ENCODE measurements at regions not wholly inside any gene's neighbourhood (a gene's known extent, or its start where the extent isn't known, plus 50 kb on each side); places are given as distances from the start of the nearest gene placed in this dataset.
"Not testable (repeated sequence)": the region's sequence is repeated elsewhere in the genome, so short reads cannot be mapped to it uniquely, and the experiment has no call there.

- H3K4me3 ChIP-seq (ENCODE audit: low read depth in 1 of 2, low read length in 2 of 2): no peak overlapping the region
- H3K9me3 ChIP-seq (ENCODE audit: control insufficient read depth in 1 of 2, low read length in 2 of 2): no peaks in the 10 kb centered on the region
- H3K27ac ChIP-seq (ENCODE audit: low read depth, low read length): no peak overlapping the region
Measured at GRCh38 chr4:122997463-122998101, 75.2 kb upstream of the NUDT6 start.

GRCh38 chr4:123004079-123004478 lies 81.7 kb upstream of the NUDT6 start:
- not testable (repeated sequence) for H3K9ac ChIP-seq (ENCODE audit: low read depth in 1 of 2, low read length in 2 of 2); H3K27me3 ChIP-seq (ENCODE audit: control insufficient read depth in 1 of 2, insufficient read depth in 2 of 2, low read length in 2 of 2); H3K27ac ChIP-seq (ENCODE audit: low read depth, low read length); H3K9me3 ChIP-seq (ENCODE audit: control insufficient read depth in 1 of 2, low read length in 2 of 2); H3K36me3 ChIP-seq (ENCODE audit: control insufficient read depth in 1 of 2, insufficient read depth in 2 of 2, low read length in 2 of 2); H3K4me3 ChIP-seq (ENCODE audit: low read depth in 1 of 2, low read length in 2 of 2); H3K4me1 ChIP-seq (ENCODE audit: control insufficient read depth in 1 of 2, insufficient read depth in 2 of 2, low read length in 2 of 2)

More at GRCh38 chr4:122997463-122998101, 75.2 kb upstream of the NUDT6 start:
- H3K4me1 ChIP-seq (ENCODE audit: control insufficient read depth in 1 of 2, insufficient read depth in 2 of 2, low read length in 2 of 2): peaks cover 0 to under 1% of the 10 kb centered on the region in 2 donors
- no peaks in the 10 kb centered on the region for H3K36me3 ChIP-seq (ENCODE audit: control insufficient read depth in 1 of 2, insufficient read depth in 2 of 2, low read length in 2 of 2)
- no peaks in the 10 kb centered on the region for H3K27me3 ChIP-seq (ENCODE audit: control insufficient read depth in 1 of 2, insufficient read depth in 2 of 2, low read length in 2 of 2)
- H3K9ac ChIP-seq (ENCODE audit: low read depth in 1 of 2, low read length in 2 of 2): no peak overlapping the region

- not testable (repeated sequence) for H3K9ac ChIP-seq (ENCODE audit: low read depth in 1 of 2, low read length in 2 of 2); H3K4me1 ChIP-seq (ENCODE audit: control insufficient read depth in 1 of 2, insufficient read depth in 2 of 2, low read length in 2 of 2); H3K27me3 ChIP-seq (ENCODE audit: control insufficient read depth in 1 of 2, insufficient read depth in 2 of 2, low read length in 2 of 2); H3K27ac ChIP-seq (ENCODE audit: low read depth, low read length); H3K36me3 ChIP-seq (ENCODE audit: control insufficient read depth in 1 of 2, insufficient read depth in 2 of 2, low read length in 2 of 2); H3K9me3 ChIP-seq (ENCODE audit: control insufficient read depth in 1 of 2, low read length in 2 of 2); H3K4me3 ChIP-seq (ENCODE audit: low read depth in 1 of 2, low read length in 2 of 2)
Measured at GRCh38 chr4:123005126-123005525, 82.7 kb upstream of the NUDT6 start.

GRCh38 chr4:123007679-123008078 lies 85.3 kb upstream of the NUDT6 start:
- H3K9ac ChIP-seq (ENCODE audit: low read depth in 1 of 2, low read length in 2 of 2): no peak overlapping the region
- no peaks in the 10 kb centered on the region for H3K36me3 ChIP-seq (ENCODE audit: control insufficient read depth in 1 of 2, insufficient read depth in 2 of 2, low read length in 2 of 2)
- no peak overlapping the region for H3K4me3 ChIP-seq (ENCODE audit: low read depth in 1 of 2, low read length in 2 of 2)
- H3K27me3 ChIP-seq (ENCODE audit: control insufficient read depth in 1 of 2, insufficient read depth in 2 of 2, low read length in 2 of 2): no peaks in the 10 kb centered on the region
- no peak overlapping the region for H3K27ac ChIP-seq (ENCODE audit: low read depth, low read length)
- H3K4me1 ChIP-seq (ENCODE audit: control insufficient read depth in 1 of 2, insufficient read depth in 2 of 2, low read length in 2 of 2): no peaks in the 10 kb centered on the region
- no peaks in the 10 kb centered on the region for H3K9me3 ChIP-seq (ENCODE audit: control insufficient read depth in 1 of 2, low read length in 2 of 2)

GRCh38 chr4:123012416-123012815 lies 90.0 kb upstream of the NUDT6 start:
- not testable (repeated sequence) for H3K9ac ChIP-seq (ENCODE audit: low read depth in 1 of 2, low read length in 2 of 2); H3K27ac ChIP-seq (ENCODE audit: low read depth, low read length); H3K27me3 ChIP-seq (ENCODE audit: control insufficient read depth in 1 of 2, insufficient read depth in 2 of 2, low read length in 2 of 2); H3K4me1 ChIP-seq (ENCODE audit: control insufficient read depth in 1 of 2, insufficient read depth in 2 of 2, low read length in 2 of 2); H3K36me3 ChIP-seq (ENCODE audit: control insufficient read depth in 1 of 2, insufficient read depth in 2 of 2, low read length in 2 of 2); H3K4me3 ChIP-seq (ENCODE audit: low read depth in 1 of 2, low read length in 2 of 2); H3K9me3 ChIP-seq (ENCODE audit: control insufficient read depth in 1 of 2, low read length in 2 of 2)

GRCh38 chr4:123014038-123014437 lies 91.6 kb upstream of the NUDT6 start:
- H3K27me3 ChIP-seq (ENCODE audit: control insufficient read depth in 1 of 2, insufficient read depth in 2 of 2, low read length in 2 of 2): no peaks in the 10 kb centered on the region
- no peak overlapping the region for H3K4me3 ChIP-seq (ENCODE audit: low read depth in 1 of 2, low read length in 2 of 2)
- no peak overlapping the region for H3K9ac ChIP-seq (ENCODE audit: low read depth in 1 of 2, low read length in 2 of 2)
- H3K36me3 ChIP-seq (ENCODE audit: control insufficient read depth in 1 of 2, insufficient read depth in 2 of 2, low read length in 2 of 2): no peaks in the 10 kb centered on the region
- H3K4me1 ChIP-seq (ENCODE audit: control insufficient read depth in 1 of 2, insufficient read depth in 2 of 2, low read length in 2 of 2): no peaks in the 10 kb centered on the region
- no peak overlapping the region for H3K27ac ChIP-seq (ENCODE audit: low read depth, low read length)
- no peaks in the 10 kb centered on the region for H3K9me3 ChIP-seq (ENCODE audit: control insufficient read depth in 1 of 2, low read length in 2 of 2)

GRCh38 chr4:123017078-123017477 lies 94.7 kb upstream of the NUDT6 start:
- H3K27ac ChIP-seq (ENCODE audit: low read depth, low read length): no peak overlapping the region
- H3K9ac ChIP-seq (ENCODE audit: low read depth in 1 of 2, low read length in 2 of 2): no peak overlapping the region
- no peaks in the 10 kb centered on the region for H3K9me3 ChIP-seq (ENCODE audit: control insufficient read depth in 1 of 2, low read length in 2 of 2)
- no peaks in the 10 kb centered on the region for H3K4me1 ChIP-seq (ENCODE audit: control insufficient read depth in 1 of 2, insufficient read depth in 2 of 2, low read length in 2 of 2)
- H3K4me3 ChIP-seq (ENCODE audit: low read depth in 1 of 2, low read length in 2 of 2): no peak overlapping the region
- H3K27me3 ChIP-seq (ENCODE audit: control insufficient read depth in 1 of 2, insufficient read depth in 2 of 2, low read length in 2 of 2): no peaks in the 10 kb centered on the region
- no peaks in the 10 kb centered on the region for H3K36me3 ChIP-seq (ENCODE audit: control insufficient read depth in 1 of 2, insufficient read depth in 2 of 2, low read length in 2 of 2)

- H3K4me1 ChIP-seq (ENCODE audit: control insufficient read depth in 1 of 2, insufficient read depth in 2 of 2, low read length in 2 of 2): no peaks in the 10 kb centered on the region
Measured at GRCh38 chr4:123017636-123018395, 95.4 kb upstream of the NUDT6 start.

GRCh38 chr4:123018396-123018775 lies 96.0 kb upstream of the NUDT6 start:
- Histone ChIP-seq H3K27ac (ENCODE audit: low read depth, low read length) (no peak overlapping the region), H3K36me3 (ENCODE audit: control insufficient read depth in 1 of 2, insufficient read depth in 2 of 2, low read length in 2 of 2) (no peaks in the 10 kb centered on the region), H3K27me3 (ENCODE audit: control insufficient read depth in 1 of 2, insufficient read depth in 2 of 2, low read length in 2 of 2) (no peaks in the 10 kb centered on the region), H3K9ac (ENCODE audit: low read depth in 1 of 2, low read length in 2 of 2) (no peak overlapping the region), H3K9me3 (ENCODE audit: control insufficient read depth in 1 of 2, low read length in 2 of 2) (no peaks in the 10 kb centered on the region), H3K4me3 (ENCODE audit: low read depth in 1 of 2, low read length in 2 of 2) (no peak overlapping the region), H3K4me1 (ENCODE audit: control insufficient read depth in 1 of 2, insufficient read depth in 2 of 2, low read length in 2 of 2) (no peaks in the 10 kb centered on the region)

More at GRCh38 chr4:123017636-123018395, 95.4 kb upstream of the NUDT6 start:
- Histone ChIP-seq H3K27me3 (ENCODE audit: control insufficient read depth in 1 of 2, insufficient read depth in 2 of 2, low read length in 2 of 2) (no peaks in the 10 kb centered on the region), H3K9me3 (ENCODE audit: control insufficient read depth in 1 of 2, low read length in 2 of 2) (no peaks in the 10 kb centered on the region), H3K36me3 (ENCODE audit: control insufficient read depth in 1 of 2, insufficient read depth in 2 of 2, low read length in 2 of 2) (no peaks in the 10 kb centered on the region), H3K9ac (ENCODE audit: low read depth in 1 of 2, low read length in 2 of 2) (no peak overlapping the region), H3K27ac (ENCODE audit: low read depth, low read length) (no peak overlapping the region), H3K4me3 (ENCODE audit: low read depth in 1 of 2, low read length in 2 of 2) (no peak overlapping the region)

- no peaks in the 10 kb centered on the region for H3K4me1 ChIP-seq (ENCODE audit: control insufficient read depth in 1 of 2, insufficient read depth in 2 of 2, low read length in 2 of 2)
- H3K27ac ChIP-seq (ENCODE audit: low read depth, low read length): no peak overlapping the region
- no peaks in the 10 kb centered on the region for H3K9me3 ChIP-seq (ENCODE audit: control insufficient read depth in 1 of 2, low read length in 2 of 2)
- H3K4me3 ChIP-seq (ENCODE audit: low read depth in 1 of 2, low read length in 2 of 2): no peak overlapping the region
- no peaks in the 10 kb centered on the region for H3K36me3 ChIP-seq (ENCODE audit: control insufficient read depth in 1 of 2, insufficient read depth in 2 of 2, low read length in 2 of 2)
- no peaks in the 10 kb centered on the region for H3K27me3 ChIP-seq (ENCODE audit: control insufficient read depth in 1 of 2, insufficient read depth in 2 of 2, low read length in 2 of 2)
- H3K9ac ChIP-seq (ENCODE audit: low read depth in 1 of 2, low read length in 2 of 2): no peak overlapping the region
Measured at GRCh38 chr4:123020285-123020684, 97.9 kb upstream of the NUDT6 start.

All from duodenal mucosa (tissue), 2 donors.